ENCODE measurements at regions not wholly inside any gene's neighbourhood (a gene's known extent, or its start where the extent isn't known, plus 50 kb on each side); places are given as distances from the start of the nearest gene placed in this dataset.

GRCh38 chr2:215772003-215772402 lies 241.3 kb downstream of the MREG start (continued):
- TF ChIP-seq ZNF592 (IDR thresholded peaks at IDR 0.05) (peak; percentile 83), TEAD4 (IDR thresholded peaks at IDR 0.05; ENCODE audit: low read length) (no peak), TEAD4 (CRISPR knock-in tag; IDR thresholded peaks at IDR 0.05; ENCODE audit: borderline replicate concordance) (no peak), MAFK (IDR thresholded peaks at IDR 0.05; ENCODE audit: low read length) (peak; percentile 76), ZEB2 (IDR thresholded peaks at IDR 0.05) (no peak), CAMTA2 (CRISPR knock-in tag; conservative IDR thresholded peaks at IDR 0.05) (no peak), PTTG1 (tag; IDR thresholded peaks at IDR 0.05; ENCODE audit: low read depth) (0 out of 2 replicates have a peak, but pooled peaks have one; percentile 1), SMARCA4 (IDR thresholded peaks at IDR 0.05) (peak; percentile 31), RCOR1 (IDR thresholded peaks at IDR 0.05; ENCODE audit: borderline replicate concordance in 1 of 2, low read depth in 2 of 2, low read length in 2 of 2) (no peak; a peak in 1 of 4 replicates), NUFIP1 (IDR thresholded peaks at IDR 0.05; ENCODE audit: partially characterized antibody) (no peak), EP300 (IDR thresholded peaks at IDR 0.05; ENCODE audit: low read length) (peak; percentile 58; the same call in 1 of the 2 replicates), ZNF316 (IDR thresholded peaks at IDR 0.05) (peak; percentile 83), ZNF551 (CRISPR knock-in tag; IDR thresholded peaks at IDR 0.05) (no peak), MBD1 (CRISPR knock-in tag; IDR thresholded peaks at IDR 0.05) (no peak), POLR2A (conservative IDR thresholded peaks at IDR 0.05) (no peak), HNRNPLL (IDR thresholded peaks at IDR 0.05; ENCODE audit: low read depth, low read length, poor library complexity, severe bottlenecking) (no peak), RBFOX2 (IDR thresholded peaks at IDR 0.05; ENCODE audit: low read depth, low read length) (no peak), ZNF75A (CRISPR knock-in tag; IDR thresholded peaks at IDR 0.05) (no peak), CHCHD3 (CRISPR knock-in tag; IDR thresholded peaks at IDR 0.05) (no peak), ZNF766 (CRISPR knock-in tag; conservative IDR thresholded peaks at IDR 0.05) (peak; percentile 59; the same call in 1 of the 2 replicates), NFE2 (IDR thresholded peaks at IDR 0.05; ENCODE audit: low read depth) (peak; percentile 90), DMBX1 (CRISPR knock-in tag; IDR thresholded peaks at IDR 0.05; ENCODE audit: borderline replicate concordance) (peak; percentile 51; the same call in 1 of the 2 replicates), FOXJ3 (CRISPR knock-in tag; IDR thresholded peaks at IDR 0.05) (no peak), PBX2 (CRISPR knock-in tag; IDR thresholded peaks at IDR 0.05; ENCODE audit: low read depth) (no peak), PBX2 (tag; conservative IDR thresholded peaks at IDR 0.05; ENCODE audit: low read depth) (no peak)
